NCI-H524 treated with DMSO at 0.1 percent for 48 hours (cell line): ENCODE measurements at regions not wholly inside any gene's neighbourhood (a gene's known extent, or its start where the extent isn't known, plus 50 kb on each side); places are given as distances from the start of the nearest gene placed in this dataset.
"Not testable (repeated sequence)": the region's sequence is repeated elsewhere in the genome, so short reads cannot be mapped to it uniquely, and the experiment has no call there.

Experiments used
- DNase-seq: peaks from one replicate; lab custom pipeline; 2025; lab: John Stamatoyannopoulos, UW

DNA sequence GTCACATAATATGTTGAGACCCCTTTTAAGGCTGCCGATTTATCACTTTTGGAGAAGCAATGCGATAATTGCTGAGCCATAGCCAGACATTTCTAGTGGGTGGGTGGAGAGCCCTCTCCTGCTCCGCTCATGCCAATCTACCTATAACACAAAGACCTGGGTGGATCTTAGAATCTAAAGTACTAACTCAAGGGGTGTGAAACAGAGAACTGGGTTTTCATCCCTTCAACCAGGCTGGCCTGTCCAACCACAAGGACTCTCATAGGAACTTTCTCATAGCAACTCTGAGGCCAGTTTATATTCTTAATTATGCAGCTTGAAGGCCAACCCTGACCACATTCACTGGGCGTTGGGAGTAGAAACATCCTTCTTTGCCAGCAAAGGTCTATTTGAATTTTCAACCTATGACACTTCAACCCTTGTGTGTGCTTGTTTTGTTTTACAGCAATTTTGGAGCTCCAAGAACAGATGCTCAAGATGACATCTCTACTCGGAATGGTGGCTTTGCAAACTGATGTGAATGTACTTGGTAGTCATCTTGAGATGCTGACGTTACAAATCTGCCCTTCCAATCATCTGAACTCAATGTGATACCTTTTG lies 1198.2 kb upstream of the AUTS2 start:
- no peak for DNase-seq

DNA sequence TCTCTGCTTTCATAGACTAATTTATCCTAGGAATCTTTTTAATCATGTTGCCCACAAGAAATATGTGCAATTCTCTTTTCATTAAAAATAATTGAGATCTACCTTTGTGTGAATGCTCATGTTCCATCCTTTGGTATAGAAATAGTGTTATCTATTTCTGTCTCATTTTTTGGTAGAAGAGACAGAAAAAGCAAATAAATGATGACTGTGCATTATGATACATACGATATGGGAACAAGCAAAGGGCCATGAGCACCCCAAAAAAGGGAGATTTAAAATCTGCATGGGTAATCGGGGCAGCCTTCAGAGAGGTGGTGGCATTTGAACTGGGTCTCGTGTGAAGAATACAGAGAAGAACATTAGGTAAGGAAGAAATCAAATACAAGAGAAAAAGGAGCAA lies 1197.5 kb upstream of the AUTS2 start:
- no peak for DNase-seq

DNA sequence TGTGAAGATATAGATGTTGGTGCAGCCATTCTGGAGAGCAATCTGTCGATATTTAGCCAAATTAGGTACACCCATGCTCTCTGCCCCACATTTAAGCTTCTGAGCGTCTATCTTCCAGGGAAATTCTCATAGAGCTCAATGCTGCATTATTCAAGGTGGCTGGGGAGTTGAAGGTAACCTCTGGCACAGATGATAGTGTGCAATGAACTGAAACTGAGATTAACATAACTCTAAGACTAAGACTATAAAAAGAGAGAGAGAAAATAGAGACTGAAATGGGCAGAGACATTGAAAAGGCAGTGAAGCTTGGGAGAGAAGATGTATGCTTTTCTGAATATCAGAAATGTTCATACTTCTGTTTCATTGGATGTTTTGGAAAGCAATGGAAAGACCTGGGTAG lies 1197.0 kb upstream of the AUTS2 start:
- no peak for DNase-seq

DNA sequence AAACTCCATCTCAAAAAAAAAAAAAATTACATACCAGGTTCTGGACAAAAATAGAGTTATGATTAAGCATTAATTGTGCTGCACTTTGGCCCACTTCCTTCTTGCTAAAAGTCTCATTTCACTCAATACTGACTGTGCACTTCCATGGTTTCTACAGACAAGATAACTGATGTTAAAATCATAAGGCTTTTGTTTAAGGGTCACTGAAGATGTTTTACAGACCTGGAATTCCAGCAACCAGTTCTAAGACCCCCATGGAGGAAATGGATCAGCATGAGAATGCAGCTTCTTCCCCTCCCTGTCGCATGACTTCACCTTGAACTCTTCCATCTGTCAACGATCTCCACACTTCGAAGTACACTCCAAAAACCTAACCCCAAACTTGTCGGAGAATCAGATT lies 1191.8 kb upstream of the AUTS2 start:
- DNase-seq = no peak

DNA sequence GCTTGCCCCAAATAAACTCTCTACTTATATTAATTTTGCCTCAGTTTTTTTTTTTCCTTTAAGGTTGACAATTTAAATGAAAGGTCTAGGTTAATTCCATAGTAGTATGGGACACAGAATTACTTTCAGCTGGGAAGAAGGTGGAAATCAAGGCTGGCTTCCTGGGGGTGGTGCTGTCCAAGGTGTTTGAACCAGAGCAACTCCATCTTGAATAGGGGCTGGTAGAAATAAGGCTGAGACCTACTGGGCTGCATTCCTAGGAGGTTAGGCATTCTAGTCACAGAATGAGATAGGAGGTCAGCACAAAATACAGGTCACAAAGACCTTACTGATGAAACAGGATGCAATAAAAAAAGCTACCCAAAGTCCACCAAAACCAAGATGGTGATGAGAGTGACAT lies 1190.8 kb upstream of the AUTS2 start:
- no peak for DNase-seq

DNA sequence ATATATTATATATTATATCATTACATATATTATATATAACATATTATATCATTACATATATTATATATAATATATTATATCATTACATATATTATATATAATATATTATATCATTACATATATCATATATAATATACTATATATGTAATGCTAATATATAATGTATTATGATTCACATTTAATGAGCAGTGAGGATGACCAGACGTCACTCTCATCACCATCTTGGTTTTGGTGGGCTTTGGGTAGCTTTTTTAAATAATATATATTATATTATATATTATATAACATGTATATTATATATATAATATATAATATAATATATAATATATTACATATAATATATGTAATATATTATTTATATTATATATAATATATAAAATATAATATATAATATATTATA lies 1189.4 kb upstream of the AUTS2 start:
- DNase-seq = no peak

DNA sequence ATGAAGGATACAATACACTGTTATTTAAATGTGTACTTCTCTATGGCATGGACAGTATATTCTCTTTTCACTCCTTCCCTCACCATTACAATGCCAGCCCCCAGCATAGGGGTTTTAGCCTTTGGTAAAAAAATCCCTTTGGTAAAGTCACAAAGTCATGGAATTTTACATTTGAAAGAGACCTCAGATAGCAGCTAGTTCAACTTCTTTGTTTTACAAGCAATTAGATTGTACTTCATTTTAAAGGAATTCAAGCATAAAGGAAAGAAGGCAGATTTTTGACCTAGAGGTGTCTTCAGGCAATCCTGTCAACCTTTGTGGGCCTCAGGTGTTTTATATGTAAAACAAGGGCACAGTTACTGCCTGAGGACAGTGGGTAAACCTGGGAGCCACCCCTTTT lies 1188.4 kb upstream of the AUTS2 start:
- no peak for DNase-seq

DNA sequence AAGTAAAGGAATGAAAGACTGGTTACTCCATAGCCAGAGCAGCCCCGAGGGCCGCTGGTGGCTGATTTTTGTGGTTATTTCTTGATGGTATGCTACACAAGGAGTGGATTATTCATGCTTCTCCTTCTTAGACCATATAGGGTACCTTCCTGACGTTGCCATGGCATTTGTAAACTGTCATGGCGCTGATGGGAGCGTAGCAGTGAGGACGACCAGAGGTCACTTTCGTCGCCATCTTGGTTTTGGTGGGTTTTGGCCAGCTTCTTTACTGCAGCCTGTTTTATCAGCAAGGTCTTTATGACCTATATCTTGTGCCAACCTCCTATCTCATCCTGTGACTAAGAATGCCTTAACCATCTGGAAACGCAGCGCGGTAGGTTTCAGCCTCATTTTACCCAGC lies 1187.6 kb upstream of the AUTS2 start:
- not testable (repeated sequence) for DNase-seq

DNA sequence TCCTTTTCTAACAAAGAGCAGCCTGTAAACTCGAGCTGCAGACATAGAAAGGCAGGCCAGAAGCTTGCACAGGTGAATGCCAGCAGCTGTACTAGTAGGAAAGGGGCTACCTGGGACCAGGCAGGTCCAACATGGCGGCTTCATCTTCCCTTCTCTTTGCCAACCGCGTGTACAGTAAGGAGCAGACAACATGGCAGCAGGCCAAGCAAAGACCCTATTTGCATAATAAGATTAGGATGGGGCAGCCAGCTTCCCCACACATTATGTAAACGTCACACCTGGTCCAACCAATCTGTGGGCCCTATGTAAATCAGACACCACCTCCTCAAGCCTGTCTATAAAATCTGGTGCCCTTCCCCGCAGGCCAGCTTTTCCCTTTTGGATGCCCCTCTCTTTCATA lies 1186.5 kb upstream of the AUTS2 start:
- peak; percentile 78 for DNase-seq

DNA sequence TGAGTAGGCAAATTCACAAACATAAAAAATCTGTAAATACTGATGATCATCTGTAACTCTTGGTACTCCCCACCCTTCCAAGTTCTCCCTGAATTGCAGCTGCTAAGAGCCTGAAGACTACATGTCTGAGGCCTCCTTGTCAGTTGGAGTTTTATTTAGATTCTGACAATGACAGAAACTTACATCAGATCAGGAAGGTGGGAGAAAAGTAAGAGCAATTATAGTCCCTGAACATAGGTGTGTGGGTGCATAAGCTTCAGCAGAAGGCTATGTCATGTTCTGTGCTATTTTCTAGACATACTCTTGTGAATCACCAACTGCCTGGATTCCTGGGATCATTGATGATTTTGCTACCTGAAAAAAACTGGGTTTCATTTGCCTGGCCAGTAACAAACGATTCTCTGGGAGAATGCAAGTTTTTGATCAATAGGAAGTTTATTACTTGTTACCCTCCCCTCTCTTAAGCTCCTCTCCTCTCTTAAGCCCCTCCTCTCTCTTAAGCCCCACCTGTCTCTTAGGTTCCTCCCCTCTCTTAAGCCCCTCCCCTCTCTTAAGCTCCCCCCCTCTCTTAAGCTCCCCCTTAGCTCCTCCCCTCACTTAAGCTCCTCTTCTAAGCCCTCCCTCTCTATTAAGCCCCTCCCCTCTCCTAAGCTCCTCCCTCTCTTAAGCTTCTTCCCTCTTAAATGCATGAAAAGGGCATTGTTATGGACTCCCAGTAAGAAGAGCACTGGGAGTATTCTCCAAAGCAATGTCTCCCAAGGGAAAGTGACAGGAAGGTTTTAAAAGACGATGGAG lies 1183.4 kb upstream of the AUTS2 start:
- no peak for DNase-seq

DNA sequence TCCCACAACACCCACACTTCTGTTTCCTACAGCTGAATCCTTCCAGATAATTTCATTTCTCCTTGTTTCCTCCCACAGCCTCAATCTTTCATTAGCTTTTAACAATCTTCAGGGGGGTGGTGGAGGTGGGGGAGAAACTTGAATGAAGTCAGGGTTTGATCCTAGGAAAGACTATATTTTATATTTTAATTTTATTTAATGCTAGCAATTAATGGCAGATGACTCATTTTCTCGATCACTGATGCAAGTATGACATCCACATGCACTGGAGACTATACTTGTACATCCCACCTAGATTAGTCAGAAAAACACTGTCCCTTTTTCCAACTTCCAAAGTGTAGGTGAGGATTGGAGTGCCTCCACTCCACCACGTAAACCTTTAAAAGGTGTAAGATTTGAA lies 1181.3 kb upstream of the AUTS2 start:
- no peak for DNase-seq

DNA sequence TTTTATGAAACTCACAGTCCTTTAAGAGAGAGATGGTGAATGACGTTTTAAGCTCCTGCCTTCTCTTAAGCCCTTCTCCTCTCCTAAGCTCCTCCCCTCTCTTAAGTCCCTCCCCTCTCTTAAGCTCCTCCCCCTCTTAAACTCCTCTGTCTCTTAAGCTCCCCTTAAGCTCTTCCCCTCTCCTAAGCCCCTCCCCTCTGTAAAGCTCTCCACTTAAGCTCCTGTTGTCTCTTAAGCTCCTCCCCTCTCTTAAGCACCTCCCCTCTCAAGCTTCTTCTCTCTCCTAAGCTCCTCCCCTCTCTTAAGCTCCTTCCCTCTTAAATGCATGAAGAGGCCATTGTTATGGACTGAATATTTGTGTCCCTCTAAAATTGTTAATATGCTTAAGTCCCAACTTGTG lies 1180.6 kb upstream of the AUTS2 start:
- no peak for DNase-seq

DNA sequence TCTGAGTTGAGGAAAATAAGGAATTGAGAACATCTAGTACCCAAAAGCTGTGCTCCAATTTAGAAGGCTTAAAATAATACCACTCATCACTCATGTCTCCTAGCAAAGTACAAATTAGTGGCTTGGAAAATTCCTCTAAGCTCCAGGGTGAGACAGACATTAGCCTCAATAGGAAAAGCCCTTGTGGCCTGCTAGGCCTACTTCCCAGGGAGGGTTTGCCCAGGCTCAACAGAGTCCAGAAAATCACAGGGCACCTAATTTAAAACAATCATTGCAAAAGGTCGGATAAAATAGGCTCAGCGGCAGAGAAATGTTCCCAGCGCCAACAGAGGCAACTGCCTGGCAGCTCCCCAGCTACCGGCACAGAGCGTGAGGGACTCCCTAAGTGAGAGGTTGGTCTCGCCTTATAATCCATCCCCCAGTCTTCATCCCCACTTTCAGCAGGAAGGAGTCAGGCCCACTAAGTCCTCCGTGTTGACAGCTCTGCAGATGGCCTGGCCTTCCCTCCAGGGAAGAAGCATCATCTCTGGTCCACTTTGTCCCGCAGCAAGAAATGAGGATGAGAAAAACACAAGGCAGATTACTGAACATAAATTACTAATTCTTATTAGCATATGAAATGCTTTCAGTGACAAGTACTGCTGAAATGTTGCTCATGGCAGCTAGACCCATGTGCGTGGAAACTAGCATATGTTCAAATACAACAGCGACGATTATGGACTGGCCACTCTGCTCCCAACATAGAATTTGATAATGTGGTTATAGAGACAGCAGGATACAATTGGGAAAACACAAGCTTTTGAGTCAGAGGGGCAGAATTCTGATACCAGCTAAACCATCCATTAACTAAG lies 1177.7 kb upstream of the AUTS2 start:
- DNase-seq = no peak

DNA sequence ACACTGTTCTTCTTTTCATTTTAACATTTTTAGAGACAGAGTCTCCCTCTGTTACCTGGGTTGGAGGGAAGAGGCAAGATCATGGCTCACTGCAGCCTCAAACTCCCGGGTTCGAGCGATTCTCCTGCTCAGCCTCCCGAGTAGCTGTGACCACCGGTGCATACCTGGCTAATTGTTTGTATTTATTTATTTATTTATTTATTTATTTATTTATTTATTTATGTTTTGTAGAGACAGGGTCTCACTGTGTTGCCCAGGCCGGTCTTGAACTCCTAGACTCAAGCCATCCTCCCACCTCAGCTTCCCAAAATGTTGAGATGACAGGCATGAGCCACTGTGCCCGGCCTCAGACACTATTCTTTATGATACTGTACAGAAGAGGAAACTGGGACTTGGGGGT lies 1176.6 kb upstream of the AUTS2 start:
- no peak for DNase-seq

DNA sequence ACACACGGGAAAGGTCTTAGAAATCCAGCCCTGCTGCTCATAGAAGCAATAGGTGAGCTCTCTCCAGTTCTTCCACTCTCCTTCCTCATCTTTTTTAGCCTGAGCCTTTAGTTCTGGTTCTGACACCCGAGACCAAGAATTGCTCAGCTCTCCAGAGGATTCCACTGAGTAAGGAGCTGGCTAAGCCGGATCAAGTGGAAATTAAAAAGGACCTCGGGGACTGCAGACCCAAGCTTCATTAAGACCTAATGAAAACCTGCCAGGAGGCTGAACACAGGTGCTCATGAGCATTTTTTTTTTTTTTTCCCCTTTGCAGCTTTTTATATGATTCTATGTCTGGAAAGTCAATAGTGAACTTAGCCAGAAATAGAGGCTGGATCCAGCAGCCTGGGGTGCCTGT lies 1176.0 kb upstream of the AUTS2 start:
- peak; percentile 52 for DNase-seq

DNA sequence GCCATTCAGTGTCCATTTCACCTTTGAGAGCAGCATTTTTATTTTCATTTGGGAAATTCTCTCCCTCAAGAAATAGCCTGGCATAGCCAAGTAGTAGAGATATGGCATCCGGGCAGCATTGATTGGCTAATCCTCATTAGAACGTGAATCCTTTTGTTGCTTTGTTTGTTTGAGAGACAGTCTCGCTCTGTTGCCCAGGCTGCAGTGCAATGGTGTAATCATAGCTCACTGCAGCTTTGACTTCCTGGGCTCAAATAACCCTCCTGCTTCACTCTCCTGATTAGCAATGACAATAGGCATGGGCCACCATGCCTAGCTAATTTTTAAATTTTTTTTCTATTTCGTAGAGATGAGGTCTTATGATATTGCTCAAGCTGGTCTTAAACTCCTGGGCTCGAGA lies 1174.9 kb upstream of the AUTS2 start:
- DNase-seq = no peak

DNA sequence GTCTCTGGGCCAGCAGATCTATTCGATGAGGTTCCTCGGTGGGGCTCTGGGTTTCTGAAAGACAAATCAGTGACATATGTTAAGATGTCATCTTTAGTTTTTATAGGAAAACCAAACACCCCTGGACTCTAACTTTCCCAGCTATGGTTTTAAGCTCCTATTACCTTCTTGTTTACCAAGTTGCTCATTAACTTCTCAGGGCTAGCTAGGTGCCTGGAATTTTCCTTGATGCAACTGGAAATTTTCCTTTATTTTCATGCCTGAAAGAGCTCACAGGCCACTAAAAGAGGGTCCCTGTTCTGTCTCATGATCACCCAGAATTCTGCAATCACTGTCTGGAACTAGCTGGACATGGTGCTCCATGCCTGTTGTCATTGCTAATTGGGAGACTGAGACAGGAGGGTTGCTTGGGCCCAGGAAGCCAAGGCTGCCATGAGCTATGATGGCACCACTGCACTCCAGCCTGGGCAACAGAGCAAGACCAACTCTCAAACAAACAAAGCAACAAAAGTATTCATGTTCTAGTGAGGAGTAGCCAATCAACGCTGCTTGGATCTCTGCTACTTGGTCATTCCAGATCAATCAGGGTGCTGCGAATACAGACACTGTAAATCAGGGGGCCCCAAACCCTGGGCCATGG lies 1173.5 kb upstream of the AUTS2 start:
- DNase-seq = no peak

DNA sequence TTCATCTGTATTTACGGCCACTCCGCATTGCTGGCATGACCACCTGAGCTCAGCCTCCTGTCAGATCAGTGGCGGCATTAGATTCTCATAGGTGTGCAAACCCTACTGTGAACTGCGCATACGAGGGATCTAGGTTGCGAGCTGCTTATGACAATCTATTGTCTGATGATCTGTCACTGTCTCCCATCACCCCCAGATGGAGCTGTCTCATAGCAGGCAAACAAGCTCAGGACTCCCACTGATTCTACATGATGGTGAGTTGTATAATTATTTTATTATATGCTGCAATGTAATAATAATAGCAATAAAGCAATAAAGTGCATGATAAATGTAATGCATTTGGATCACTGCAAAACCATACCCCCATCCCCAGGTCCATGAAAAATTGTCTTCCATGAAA lies 1172.9 kb upstream of the AUTS2 start:
- no peak for DNase-seq

DNA sequence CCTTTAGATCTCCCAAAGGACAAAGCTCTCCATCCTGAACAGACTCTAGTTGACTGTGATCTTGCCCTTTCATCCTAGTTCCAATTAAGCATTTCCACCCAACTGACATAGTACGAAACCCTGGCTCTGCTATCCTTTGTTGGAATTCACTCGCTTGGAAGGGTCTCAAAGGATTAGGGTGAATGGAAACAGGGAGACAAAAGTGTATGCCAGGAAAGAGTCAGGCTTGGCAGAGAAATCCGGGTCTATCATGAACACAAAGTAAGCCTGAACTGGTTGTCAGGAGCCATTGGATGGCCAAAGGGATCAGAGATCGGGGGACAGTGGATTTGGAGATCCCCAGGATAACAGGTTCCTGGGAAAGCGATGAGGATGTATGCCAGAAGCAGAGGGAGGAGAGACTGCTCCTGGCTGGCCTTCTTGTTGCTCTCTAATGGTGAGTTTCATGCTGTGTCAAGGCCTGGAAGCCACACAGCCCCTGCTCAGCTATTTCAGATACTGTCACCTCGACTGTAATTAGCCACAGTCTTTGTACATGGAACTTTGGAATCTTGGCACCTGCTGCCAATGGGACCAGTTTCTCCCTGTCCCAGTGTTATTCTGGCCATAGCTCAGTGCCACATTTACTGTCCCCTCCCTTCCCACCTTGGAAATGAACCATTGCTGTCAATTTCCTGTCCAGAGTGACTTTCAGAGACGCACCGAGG lies 1168.7 kb upstream of the AUTS2 start:
- no peak for DNase-seq

DNA sequence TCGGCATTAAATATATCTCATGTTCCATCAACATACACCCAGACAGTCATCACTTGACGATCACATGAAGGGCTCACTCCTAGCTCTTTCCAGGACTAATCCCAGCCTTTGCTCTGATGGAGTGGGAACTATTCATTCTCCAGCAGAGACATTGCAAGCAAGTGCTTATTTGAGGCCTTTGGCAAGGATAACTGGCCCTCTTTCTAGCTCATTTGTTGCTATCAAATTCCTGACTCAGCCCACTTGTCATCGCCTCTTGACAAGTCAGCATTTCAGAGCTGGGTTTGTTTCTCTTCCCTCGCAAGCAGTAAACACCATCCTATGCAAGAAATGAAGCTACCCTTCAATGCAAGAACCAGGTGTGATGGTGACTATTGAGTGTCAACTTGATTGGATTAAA lies 1165.7 kb upstream of the AUTS2 start:
- no peak for DNase-seq

DNA sequence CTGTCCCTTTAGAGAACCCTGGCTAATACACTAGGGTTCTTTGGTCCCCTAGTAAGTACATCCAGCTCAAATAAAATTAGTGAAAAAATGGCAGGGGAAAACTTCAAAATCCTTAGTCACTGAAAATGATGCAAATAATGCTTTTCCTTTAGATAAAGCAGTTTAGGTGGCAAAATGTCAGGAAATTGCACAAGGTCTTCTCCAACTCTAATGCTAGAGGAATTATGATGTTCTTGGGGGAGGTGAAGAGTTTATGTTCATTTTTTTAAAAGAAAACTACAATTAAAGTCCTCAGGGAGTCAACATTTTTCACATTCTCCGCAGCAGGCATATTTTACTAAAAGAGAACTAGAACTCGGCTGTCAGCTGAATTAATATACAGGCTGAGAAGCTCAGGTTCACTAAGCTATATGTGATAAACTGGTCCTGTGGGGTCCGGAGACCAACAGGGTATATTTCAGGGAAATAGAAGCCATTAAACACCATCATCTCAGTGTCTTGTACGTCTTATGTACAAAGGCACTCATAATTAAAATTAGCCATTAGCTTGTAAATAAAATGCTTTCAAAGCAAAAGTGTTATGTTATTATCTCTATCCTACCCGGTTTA lies 1164.7 kb upstream of the AUTS2 start:
- no peak for DNase-seq

DNA sequence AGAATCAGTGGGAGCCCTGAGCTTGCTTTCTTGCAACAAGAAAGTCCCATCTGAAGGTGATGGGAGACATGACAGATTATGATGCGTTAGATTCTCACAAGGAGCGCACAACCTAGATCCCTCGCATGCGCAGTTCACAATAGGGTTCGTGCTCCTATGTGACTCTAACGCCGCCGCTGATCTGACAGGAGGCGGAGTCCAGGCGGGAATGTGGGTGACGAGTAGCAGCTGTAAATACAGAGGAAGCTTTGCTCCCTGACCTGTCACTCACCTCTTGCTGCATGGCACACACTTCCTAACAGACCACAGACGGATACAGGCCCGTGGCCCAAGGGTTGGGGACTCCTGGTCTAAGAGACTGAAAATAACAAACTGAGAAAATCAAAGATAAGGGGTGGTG lies 1163.4 kb upstream of the AUTS2 start:
- no peak for DNase-seq
